ENCODE measurements at regions not wholly inside any gene's neighbourhood (a gene's known extent, or its start where the extent isn't known, plus 50 kb on each side); places are given as distances from the start of the nearest gene placed in this dataset.

DNA sequence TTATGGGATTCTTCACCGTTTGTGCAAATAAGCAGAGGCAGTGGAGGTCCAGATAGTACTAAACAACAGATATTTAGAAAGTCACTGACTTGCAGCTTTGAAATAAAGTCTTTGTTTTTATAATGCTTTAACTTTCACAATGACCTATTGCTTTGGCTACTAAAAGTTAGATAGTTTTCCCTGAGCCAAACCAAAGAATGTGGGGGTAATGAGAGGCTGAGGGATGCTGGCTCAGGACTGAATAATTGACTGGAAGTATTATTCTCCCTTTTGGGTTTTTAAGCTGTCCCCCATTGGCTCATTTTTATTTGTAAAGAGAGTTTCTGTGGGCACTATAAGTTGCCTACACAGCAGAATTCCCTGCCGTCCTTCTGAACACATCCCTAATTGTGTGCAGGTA lies 99.2 kb upstream of the ACTBL2 start:
- H3K27ac ChIP-seq: no peak overlapping the region

DNA sequence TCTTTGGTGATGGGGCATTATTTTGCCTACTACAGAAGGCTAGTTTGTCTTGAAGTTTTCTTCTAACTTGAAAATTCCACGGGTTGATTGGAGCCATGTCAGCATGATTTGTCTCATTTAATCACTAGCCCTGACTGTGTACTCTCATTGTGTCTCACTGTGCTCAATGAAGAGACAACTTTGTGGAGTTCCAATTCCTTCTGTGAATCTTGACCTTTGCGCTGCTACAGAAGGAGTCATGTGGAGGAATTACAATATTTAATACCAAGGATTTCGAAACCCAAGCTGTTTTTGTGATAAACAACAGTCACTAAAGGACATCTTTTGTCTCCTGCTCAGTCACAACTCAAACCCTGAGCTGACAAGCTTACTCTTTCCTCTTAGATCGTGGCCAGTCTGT lies 98.6 kb upstream of the ACTBL2 start:
- Histone ChIP-seq H3K4me1 (ENCODE audit: insufficient read depth) (no peaks in the 10 kb centered on the region), H3K4me3 (no peak overlapping the region), H3K27ac (no peak overlapping the region), H2AFZ (no peak overlapping the region), H3K9me3 (ENCODE audit: low read depth) (no peaks in the 10 kb centered on the region), H3K9me2 (replicated peaks; ENCODE audit: insufficient read depth) (no peaks in the 10 kb centered on the region), H3K4me2 (no peak overlapping the region), H4K20me1 (ENCODE audit: insufficient read depth, poor library complexity, severe bottlenecking) (no peaks in the 10 kb centered on the region), H3K27me3 (no peaks in the 10 kb centered on the region), H3K36me3 (replicated peaks; ENCODE audit: insufficient read depth, low read depth) (no peaks in the 10 kb centered on the region), H3K79me2 (no peaks in the 10 kb centered on the region)
- DNase-seq (ENCODE audit: low spot score): no peak
- TF ChIP-seq EZH2 (IDR thresholded peaks at IDR 0.05; ENCODE audit: borderline replicate concordance) (no peak), EZH2phosphoT487 (IDR thresholded peaks at IDR 0.05; ENCODE audit: low read depth, severe bottlenecking, unreplicated experiment) (no peak)
- TF ChIP-seq, protein P1, sequence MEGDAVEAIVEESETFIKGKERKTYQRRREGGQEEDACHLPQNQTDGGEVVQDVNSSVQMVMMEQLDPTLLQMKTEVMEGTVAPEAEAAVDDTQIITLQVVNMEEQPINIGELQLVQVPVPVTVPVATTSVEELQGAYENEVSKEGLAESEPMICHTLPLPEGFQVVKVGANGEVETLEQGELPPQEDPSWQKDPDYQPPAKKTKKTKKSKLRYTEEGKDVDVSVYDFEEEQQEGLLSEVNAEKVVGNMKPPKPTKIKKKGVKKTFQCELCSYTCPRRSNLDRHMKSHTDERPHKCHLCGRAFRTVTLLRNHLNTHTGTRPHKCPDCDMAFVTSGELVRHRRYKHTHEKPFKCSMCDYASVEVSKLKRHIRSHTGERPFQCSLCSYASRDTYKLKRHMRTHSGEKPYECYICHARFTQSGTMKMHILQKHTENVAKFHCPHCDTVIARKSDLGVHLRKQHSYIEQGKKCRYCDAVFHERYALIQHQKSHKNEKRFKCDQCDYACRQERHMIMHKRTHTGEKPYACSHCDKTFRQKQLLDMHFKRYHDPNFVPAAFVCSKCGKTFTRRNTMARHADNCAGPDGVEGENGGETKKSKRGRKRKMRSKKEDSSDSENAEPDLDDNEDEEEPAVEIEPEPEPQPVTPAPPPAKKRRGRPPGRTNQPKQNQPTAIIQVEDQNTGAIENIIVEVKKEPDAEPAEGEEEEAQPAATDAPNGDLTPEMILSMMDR (IDR thresholded peaks at IDR 0.05; ENCODE audit: poor library complexity): no peak
- WGBS (ENCODE audit: low lambda C conversion rate, missing lambda C conversion rate): 84% methylated on average over 4 of the region's 4 CpGs

More for the DNA sequence above, 99.2 kb upstream of the ACTBL2 start:
- Histone ChIP-seq H3K27me3 (no peaks in the 10 kb centered on the region), H3K9me3 (ENCODE audit: low read depth) (no peaks in the 10 kb centered on the region), H2AFZ (no peak overlapping the region), H3K4me2 (no peak overlapping the region), H4K20me1 (ENCODE audit: insufficient read depth, poor library complexity, severe bottlenecking) (no peaks in the 10 kb centered on the region), H3K4me3 (no peak overlapping the region), H3K4me1 (ENCODE audit: insufficient read depth) (no peaks in the 10 kb centered on the region), H3K79me2 (no peaks in the 10 kb centered on the region), H3K9me2 (replicated peaks; ENCODE audit: insufficient read depth) (no peaks in the 10 kb centered on the region), H3K36me3 (replicated peaks; ENCODE audit: insufficient read depth, low read depth) (no peaks in the 10 kb centered on the region)
- DNase-seq (ENCODE audit: low spot score): no peak
- WGBS (ENCODE audit: low lambda C conversion rate, missing lambda C conversion rate): 77% methylated on average over 2 of the region's 2 CpGs
- TF ChIP-seq EZH2phosphoT487 (IDR thresholded peaks at IDR 0.05; ENCODE audit: low read depth, severe bottlenecking, unreplicated experiment): no peak
- TF ChIP-seq, protein P1 (IDR thresholded peaks at IDR 0.05; ENCODE audit: poor library complexity): no peak
- TF ChIP-seq EZH2 (IDR thresholded peaks at IDR 0.05; ENCODE audit: borderline replicate concordance): no peak

DNA sequence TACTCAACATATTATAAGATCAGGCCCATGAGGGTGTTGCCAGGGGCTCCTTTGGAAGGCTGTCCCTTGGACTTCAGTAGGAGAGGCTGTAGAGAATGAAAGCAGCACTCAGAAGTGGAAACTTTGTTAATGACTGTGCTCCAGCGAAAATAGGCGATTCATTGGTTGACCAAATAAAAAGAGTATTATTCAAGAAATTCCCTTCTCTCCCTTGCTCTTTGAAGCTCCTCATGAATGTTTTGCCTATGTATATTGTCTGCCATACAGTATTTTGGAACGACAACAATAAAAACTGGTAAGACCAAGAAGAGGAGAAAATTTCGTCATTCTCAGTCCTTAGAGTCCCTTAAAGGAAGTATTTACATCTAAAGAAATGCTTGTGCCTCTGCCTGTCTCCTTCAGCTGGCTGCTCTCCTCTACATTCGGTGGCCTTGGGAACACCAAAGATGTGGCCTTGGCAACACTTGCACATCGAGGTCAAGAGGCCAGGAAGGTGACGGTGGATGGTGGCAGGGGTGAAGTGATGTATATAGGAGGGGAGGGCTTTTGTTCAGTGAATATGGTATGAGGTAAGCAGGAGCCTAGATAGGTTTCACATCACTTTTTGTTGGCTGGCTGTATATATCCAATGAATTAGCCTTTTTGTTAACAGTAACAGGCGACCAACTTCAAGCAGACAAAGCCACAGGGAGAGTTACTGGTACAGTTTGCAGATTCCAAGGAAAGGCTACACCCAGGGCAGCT lies 95.0 kb upstream of the ACTBL2 start:
- Histone ChIP-seq H4K20me1 (ENCODE audit: insufficient read depth, poor library complexity, severe bottlenecking) (no peaks in the 10 kb centered on the region), H3K36me3 (replicated peaks; ENCODE audit: insufficient read depth, low read depth) (no peaks in the 10 kb centered on the region), H3K27me3 (peaks cover 3% of the 10 kb centered on the region), H3K9me2 (replicated peaks; ENCODE audit: insufficient read depth) (no peaks in the 10 kb centered on the region), H3K9me3 (ENCODE audit: low read depth) (no peaks in the 10 kb centered on the region), H3K4me1 (ENCODE audit: insufficient read depth) (no peaks in the 10 kb centered on the region), H3K4me2 (no peak overlapping the region), H2AFZ (no peak overlapping the region), H3K79me2 (no peaks in the 10 kb centered on the region), H3K27ac (no peak overlapping the region), H3K4me3 (no peak overlapping the region)
- WGBS (ENCODE audit: low lambda C conversion rate, missing lambda C conversion rate): 89% methylated on average over 8 of the region's 8 CpGs
- DNase-seq (ENCODE audit: low spot score): no peak
- TF ChIP-seq EZH2 (IDR thresholded peaks at IDR 0.05; ENCODE audit: borderline replicate concordance): no peak
- TF ChIP-seq, protein P1 (IDR thresholded peaks at IDR 0.05; ENCODE audit: poor library complexity): no peak
- no peak for TF ChIP-seq EZH2phosphoT487 (IDR thresholded peaks at IDR 0.05; ENCODE audit: low read depth, severe bottlenecking, unreplicated experiment)

All from hepatocyte (in vitro differentiated cells).